ENCODE measurements at regions not wholly inside any gene's neighbourhood (a gene's known extent, or its start where the extent isn't known, plus 50 kb on each side); places are given as distances from the start of the nearest gene placed in this dataset.

DNA sequence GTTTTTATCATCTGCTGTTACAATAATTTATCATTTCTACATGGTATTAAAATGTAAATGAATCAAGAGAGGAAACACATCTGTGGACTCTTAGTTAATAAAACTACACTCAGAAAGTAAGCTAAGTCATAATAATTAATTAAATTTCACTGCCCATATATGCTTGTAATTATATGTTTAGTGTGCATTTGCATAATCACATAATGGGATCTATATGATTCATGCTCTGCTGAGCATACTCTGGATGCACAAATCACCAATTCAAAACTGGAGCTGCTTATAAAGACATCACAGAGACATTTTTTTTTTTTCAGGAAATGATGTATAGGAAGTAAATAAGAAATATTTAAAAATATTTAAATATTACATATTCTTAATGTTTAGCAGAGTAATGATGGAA, 151.6 kb upstream of the STEAP4 start:
- TF ChIP-seq POLR2AphosphoS5 (IDR thresholded peaks at IDR 0.05; ENCODE audit: borderline replicate concordance, low read depth, low read length) (no peak), EZH2 (IDR thresholded peaks at IDR 0.05) (no peak)

Measured in SK-N-MC (cell line).